HG03460 (cell line): ENCODE measurements at regions not wholly inside any gene's neighbourhood (a gene's known extent, or its start where the extent isn't known, plus 50 kb on each side); places are given as distances from the start of the nearest gene placed in this dataset.

Experiments used
- ATAC-seq: cut with Tn5 transposase; IDR thresholded peaks from one replicate; pipeline ENCODE4 v1.9.1; 2021; ENCODE audit not compliant: unreplicated experiment

DNA sequence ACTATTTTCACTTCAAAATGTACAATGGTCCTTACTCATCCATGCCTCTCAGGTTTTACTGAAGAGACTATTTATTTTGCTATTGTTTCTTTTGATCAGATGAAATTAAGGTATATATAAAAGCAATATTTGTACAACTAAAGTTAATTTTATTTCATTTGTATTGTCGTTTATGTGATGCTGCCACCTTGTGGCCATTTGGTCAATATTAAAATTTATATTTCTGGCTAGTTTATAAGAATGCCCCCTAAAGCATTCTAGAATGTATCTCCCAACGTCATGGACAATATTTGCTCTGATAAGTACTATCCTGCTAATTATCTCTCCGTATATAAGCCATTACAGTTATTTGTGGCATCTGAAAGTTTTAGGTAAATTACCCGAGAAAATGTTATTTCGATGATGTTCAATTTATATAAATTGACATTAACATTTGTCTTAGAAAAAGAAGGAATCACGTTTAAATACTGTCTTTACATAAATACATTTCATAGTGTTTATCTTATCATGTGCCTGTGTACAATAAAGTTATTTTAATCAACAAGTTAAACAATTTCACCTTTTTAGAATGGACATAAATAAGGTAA lies 680.0 kb downstream of the TAF11L14 start:
- ATAC-seq: no peak

DNA sequence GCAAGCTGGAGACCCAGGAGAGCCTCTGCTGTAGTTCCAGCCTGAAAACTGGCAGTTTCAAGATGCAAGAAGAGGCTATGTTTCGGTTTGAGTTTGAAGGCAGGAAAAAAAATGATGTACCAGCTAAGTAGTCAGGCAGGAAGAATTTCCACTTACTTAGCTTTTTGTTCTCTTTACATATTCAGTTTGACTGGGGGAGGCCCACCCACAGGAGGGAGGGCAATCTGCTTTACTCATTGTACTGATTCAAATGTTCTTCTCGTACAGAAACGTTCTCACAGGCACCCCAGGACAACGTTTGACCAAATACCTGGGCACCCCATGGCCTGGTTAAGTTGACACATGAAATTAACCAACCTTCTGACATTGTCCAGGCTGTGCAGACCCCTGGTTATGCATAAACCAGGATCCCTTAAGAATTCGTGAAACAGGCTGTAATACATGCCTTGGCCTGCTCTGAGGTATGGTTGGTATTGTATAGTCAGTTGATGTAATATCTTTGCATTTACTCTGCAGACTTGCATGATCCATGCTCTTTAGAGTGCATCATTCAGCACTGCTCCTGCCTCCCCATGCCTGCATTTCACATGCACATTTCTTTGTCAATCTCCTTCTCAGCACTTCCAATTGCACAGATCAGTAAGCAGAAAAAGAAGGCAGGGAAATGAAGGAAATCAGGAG lies 687.1 kb downstream of the TAF11L14 start:
- ATAC-seq: no peak

DNA sequence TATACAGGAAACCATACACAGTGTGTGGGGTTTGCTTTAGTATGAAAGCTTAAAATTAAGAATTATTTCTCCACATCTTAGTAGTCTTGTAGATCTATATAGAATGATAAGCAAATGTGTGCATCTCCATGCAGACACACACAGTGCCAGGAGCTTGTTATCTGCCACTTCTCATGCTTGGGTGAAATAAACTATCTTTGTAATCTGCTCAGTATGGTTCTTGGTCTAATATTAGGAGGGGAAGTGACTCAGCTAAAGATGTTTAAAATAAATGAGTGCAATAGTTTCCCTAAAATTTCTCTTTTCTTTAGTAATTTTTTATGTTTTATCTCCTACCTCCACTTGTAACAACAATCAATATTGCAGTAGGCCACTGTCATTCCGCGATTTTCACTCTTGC lies 689.6 kb downstream of the TAF11L14 start:
- ATAC-seq: no peak

DNA sequence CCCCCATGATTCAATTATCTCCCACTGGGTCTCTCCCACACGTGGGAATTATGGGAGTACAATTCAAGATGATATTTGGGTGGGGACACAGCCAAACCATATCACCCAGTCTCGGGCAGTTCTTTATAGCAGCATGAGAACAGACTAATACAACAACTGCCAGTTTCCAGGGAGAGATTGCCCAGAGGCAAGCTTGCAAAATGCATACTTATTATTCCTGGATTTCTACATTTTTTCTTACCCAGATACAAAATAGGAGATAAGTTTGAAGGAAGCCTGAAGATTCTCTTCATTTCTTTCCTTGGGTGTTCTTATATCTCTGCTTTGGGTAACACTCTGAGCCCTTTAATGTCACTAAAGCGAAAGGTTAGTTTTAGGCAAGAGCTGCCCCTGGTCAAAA lies 691.2 kb downstream of the TAF11L14 start:
- ATAC-seq: no peak

DNA sequence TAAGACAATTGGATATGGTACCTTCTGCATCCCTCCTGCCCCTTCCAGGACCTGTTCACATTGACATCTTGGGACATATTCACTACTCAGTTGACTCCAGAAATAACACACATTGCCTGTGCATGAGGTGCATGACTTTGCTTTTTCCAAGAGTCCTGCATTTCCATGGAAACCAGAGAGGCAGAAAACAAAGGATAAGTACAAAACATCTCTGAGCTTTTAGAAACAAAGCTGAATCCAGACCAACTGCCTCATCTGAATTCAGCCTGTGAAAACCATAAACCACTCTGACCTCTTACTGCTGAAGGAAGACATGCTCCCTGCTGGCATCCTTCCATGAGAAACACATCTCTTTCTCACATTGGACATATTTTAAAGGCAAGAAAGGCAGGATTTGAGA lies 695.1 kb downstream of the TAF11L14 start:
- no peak for ATAC-seq

DNA sequence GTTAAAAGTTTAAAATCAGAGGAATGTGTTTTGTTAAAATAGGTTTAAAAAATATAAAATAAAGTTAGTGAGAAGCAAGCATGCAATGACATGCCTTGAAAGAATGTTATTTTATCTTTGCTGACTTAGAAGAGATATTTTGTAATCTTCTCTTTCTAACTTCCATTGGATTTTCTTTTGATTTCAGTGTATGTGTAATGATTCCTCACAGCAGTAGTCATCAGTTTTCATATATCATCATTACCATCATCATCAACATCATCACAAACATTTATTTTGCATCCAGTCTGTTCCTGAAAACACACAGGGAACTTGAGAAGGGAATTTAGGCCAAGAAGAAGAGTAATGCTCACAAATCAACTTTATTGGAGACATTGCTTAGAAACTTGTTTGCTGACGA lies 699.6 kb downstream of the TAF11L14 start:
- ATAC-seq: no peak

DNA sequence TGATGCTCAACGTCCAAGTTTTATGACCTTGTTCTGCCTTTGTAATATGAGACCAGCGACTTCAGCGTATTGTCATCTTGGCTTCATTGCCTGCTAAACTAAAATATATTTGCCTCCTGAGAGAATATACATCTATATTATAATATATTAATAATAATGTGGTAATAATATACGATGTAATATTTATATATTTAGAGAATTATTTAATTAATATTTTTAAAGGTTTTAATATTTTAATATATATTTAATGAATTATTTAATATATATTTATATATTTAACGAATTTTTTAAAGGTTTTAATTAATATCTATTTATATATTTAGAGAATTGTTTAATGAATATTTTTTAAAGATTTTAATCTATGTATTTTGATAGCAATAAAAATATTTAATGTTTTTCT lies 700.7 kb downstream of the TAF11L14 start:
- no peak for ATAC-seq

DNA sequence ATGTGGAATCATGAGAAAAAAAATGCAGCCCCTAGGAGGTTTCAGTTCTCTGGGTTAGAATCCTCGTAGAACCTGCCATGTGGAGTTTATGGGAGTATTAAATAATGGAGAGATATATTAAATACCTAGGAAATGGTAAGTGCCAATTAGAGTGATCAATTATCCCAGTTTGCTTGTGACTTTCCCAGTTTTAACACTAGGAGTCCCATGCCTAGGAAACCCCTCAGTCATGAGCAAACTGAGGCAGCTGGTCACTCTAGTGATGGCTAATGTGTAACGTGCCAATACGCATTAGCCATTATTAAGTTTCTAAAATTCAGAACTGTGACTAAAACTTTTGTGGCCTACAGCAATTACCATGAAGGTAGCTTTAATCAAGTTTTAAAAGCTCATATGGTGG lies 720.6 kb downstream of the TAF11L14 start:
- no peak for ATAC-seq

DNA sequence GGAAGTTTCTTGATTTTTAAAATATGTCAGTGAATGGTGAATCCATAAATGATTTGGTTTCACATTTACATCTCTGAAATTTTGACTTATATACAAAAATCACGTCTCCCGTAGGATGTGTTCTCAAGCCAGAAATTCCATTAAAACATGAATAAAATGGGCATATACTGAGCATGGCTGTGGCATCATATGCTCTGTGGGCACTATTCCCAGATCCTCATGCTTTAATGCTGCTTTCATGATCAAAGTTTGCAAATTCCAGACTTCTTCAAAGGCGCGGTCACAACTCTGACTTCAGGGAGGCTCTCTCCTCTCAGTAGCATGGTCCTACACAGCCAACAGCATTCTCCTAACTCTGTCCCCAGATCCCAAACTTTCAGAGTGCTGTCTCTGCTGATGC lies 723.2 kb downstream of the TAF11L14 start:
- ATAC-seq: no peak

DNA sequence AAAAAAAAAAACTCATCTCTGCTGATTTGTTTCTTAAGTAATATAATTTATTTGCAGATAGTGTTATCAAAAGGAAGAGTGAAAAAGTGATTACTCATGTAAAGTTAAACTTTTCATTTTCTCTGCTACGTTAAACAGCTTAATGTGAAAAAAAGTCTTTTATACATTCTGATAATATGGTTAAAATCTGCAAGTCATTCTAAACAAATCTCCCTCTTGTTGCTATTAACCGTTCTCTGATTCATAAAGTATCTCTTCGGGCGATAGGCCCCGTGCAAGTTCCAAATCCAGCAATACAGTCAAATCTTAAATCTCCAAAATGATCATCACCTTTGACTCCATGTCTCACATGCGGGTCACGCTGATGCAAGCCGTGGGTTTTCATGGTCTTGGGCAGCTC lies 732.0 kb downstream of the TAF11L14 start:
- no peak for ATAC-seq

DNA sequence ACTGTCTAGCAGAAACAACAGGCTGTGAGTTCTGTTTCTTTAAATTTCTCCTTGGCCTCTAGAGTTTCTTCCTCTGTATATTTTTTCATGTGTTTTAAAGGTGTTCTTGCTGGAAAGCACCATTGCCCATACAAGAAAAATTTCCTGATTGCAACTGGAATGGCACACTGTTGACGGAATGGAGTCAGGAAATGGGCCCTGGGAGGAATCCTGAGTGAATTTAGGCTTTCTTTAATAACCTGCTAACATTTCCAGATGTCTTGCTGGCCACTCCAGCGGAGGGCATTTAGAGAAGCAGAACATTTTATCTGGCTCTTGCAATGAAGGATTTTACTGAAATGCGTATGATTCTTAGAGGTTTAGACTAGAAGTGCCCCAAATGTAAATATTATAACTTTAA lies 736.3 kb downstream of the TAF11L14 start:
- ATAC-seq: no peak

DNA sequence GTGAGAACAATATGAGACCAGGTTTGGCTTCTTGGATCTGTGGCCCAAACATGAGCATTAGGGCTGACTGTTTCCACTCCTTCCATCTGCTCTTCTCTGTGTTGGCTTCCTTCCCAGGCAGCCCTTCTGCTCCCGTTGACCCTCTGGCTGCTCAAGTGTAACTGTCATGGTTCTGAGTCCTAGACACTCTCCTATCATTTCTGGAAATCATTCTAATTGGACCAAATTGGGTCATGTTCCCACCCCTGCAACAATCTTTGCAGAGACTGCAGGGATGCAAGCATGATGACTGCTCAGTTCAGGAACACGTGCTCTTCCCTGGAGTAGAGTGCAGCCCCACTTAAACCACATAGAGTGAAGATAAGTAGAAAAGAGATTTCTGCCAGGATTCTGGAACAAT lies 741.4 kb downstream of the TAF11L14 start:
- ATAC-seq: no peak

DNA sequence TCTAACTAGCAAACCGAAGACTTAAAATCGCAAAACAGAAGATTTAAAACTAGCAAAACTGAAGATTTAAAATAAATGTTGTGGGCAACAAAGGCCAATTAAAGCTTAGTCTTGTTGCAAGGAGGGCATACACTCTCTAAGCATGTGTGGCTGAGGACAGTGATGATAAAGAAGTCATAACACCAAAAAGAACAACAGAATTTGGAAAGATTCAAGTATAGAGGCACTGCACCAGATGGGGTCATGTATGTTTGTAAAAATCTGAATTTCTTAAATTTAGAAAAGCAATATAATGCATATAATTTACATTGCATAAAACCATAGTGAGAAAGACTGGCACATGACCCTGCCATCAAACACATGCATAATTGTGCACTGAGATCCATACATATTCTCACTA lies 743.8 kb downstream of the TAF11L14 start:
- no peak for ATAC-seq

DNA sequence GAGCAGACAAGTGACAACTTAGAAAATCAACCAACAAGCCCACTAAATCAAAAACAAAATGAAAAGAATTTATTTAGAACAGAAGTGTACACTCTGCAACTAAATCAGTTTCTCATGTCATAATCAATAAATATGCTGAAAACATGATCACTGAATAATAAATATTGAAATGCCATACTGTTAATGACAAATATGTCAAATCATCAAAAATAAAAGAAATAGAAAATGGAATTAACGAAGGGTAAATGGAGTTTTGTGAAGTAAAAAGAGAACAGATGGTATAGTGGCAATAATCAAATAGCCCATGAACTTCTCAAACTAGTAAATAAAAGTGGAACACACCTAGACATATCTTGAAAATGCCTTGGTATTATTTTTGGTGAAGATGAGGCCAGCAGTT lies 744.9 kb downstream of the TAF11L14 start:
- ATAC-seq: no peak

DNA sequence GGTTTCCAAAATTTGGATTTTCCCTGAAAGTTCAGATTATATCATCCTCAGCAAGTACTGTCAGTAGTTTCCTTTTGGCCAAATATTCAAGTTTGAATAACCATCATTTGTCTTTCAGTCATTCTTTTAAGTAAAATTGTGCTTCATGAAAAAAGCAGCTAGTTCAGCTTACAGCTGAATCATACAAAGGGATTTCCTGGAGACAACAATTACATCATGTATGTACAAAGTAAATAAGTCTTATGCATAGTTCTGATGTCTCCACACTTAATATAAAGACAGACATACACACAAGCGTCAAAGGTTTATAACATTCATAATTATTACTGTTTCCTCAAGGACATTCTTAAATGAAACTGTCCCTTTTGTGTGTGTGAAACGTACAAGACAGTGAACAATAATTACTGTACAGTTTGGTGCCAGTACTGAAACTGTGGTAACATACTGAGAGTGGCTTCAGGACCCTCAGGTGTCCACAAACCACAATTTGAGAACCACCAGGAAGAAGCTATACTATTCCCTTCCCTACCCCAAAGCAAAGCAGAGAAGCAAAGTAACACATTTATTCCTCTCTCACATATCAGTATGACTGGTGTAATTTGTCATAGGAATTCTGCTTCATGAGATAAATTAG lies 746.6 kb downstream of the TAF11L14 start:
- ATAC-seq: no peak

DNA sequence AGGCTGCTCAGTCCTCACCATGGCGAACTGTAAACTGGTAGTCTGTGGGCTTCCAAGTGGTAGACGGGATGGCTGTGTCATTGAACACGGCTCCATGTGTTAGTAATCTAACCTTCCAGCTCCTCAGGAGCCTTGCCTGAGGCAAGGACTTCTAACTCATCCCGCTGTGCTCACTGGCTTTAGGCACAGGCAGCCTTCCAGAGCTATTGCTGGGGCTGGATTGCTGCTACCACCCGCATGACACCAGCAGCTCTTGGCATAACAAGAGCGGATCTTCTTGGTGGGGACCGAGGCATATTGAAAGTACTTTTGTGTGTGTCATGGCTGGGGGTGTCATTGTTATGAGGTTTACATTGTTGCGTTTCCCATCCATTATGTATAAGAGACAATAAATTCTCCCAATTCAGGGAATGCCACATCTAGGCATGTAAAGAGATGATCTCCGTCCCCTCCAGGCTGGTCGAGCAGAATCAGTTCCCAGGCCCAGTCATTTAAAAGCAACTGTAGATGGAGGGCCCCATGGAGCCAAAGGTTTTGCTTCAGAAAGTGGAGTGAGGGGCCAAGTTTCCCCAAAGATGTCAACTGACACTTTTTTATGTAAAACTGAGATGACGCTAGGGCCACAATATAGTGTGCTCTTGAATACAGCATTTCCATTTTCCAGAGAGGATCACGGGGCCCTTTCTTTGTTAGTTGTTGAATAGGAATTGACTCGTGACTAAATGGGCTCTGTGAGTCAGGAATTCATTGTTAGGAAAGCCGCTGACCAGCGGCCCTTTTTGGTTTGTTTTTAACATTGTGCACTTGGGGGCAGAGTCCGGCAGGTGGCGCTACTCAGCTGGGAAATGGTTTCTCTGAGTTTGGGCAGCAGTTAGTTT lies 759.5 kb downstream of the TAF11L14 start:
- ATAC-seq: peak; percentile 78

DNA sequence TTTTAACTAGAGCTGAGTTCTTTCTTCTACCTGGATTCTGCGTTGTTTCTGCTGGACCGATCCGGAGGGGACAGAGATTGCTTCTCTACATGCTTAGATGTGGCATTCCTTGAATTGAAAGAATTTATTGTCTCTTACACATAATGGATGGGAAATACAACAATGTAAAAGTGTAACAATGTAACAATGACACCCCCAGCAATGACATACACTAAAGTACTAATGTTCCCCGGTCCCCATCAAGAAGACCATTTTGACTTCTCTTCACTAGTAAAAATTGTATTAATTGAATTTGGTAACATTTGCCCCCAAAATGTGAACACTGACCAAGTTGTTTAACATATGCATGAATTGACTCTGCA lies 760.2 kb downstream of the TAF11L14 start:
- no peak for ATAC-seq

DNA sequence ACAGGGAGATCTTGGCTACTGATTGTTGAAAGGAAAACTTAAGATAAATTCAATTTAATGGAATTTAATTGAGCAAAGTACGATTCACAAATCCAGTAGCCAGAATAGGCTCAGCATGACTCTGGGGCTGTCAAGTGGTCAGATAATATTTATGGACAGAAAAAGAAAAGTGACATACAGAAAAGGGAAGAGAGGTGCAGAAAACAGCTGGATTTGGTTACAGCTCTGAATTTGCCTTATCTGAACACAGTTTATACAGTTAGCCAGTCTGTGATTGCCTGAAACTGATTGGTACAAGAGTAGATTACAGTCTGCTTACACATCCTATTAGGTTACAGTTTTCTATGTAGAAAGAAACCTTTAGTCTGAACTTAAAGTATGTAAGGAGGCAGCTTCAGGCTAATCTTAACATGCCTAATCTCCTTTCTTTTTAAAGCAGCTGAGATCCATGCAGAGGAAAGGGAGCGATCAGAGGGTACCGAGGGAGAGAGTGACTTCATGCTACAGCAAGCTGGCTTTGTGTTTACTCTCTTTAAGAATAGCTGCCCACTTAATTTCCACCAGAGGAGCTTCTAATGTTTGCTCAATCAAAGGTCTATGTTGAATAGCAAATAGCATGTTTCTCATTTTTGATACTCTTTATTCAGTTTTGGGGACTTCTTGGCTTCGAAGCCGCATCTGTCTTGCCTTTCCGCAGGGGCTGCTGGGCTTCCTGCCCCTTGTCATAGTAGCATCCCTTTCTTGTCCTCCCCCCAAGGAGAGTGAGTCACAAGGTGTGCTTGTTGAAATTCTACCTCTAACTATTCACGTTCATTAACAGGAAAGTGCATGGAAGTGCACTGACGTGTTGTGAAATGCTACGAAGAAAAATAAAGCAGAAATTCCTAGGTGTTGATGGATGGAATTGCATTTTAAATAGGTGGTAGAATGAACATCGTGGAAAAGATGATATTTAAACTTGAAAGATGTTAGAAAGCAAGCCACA lies 761.2 kb downstream of the TAF11L14 start:
- no peak for ATAC-seq

DNA sequence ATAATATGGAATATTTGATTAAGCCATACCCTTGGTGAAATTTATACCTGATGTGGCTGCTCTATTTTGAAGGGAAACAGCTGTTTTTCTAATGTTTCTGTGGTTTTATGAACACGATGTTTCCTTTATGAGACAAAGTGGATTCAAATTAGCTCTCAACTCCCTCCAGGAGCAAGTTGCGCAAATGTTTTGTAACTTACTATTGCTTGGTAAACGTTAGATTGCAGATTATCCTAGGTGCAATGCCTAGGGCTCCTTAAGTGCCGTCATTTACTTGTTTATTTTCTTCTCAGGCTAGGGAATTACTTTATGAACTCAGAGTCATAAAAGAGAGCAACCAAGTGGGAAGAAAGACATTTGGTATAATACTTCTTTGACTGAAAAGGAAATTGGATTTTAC lies 763.1 kb downstream of the TAF11L14 start:
- no peak for ATAC-seq

DNA sequence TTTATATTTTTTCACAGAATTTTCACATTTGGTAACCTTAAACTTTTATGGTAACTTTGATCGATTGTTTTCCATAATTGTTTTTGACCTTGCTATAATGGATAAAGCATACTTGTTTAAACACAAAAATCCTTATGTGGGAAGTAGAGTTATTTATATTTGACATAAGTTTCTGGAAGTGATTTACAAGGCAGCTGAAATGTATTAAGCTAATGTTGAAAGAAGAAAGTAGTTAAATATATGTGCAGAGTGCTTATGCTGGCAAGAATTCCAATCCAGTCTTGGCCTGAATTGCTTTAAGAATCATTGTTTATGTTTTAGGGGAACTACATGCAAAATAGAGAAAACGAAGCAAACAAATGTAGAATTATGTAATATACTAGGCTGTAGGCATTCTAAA lies 763.6 kb downstream of the TAF11L14 start:
- no peak for ATAC-seq
